SK-N-SH (cell line): ENCODE measurements at regions not wholly inside any gene's neighbourhood (a gene's known extent, or its start where the extent isn't known, plus 50 kb on each side); places are given as distances from the start of the nearest gene placed in this dataset.

ENCODE experiments used
- EP300 ChIP-seq, 2 experiments: IDR thresholded peaks; 2 replicates each; pipeline versions ENCODE4 v1.4.0 to v1.6.1; 2012; ENCODE audit warnings: borderline replicate concordance in 1 of 2, low read depth in 1 of 2, low read length in 1 of 2
- JUND ChIP-seq: IDR thresholded peaks from 2 replicates; pipeline ENCODE4 v1.4.0; 2012
- TF ChIP-seq, protein P1 (sequence below): fragments of 200-600 bp; sonication (generic); IDR thresholded peaks from 2 replicates; pipeline ENCODE4 v1.6.1; 2017; ENCODE audit warnings: antibody characterized with exemption, mild to moderate bottlenecking, moderate library complexity

DNA sequence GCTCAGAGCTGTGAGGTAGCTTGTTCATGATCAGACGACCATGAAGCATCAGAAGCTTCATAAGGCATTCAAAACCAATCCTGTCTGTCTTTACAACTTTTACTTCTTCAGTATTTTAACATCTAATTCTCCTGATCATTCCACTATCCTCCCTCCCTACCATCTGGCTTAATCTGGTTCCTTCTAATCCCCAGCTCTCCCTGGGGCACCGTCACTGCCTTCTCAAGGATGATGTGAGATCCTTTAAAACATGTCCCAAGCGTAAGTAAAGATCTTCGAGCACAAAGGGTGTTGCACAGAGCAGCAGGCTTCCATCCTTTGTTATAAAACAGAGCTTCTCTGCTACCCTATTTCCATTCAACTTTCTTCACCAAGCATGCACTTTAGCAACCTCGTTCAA is 362.7 kb upstream of the ARRDC4 start:
- TF ChIP-seq, protein P1, sequence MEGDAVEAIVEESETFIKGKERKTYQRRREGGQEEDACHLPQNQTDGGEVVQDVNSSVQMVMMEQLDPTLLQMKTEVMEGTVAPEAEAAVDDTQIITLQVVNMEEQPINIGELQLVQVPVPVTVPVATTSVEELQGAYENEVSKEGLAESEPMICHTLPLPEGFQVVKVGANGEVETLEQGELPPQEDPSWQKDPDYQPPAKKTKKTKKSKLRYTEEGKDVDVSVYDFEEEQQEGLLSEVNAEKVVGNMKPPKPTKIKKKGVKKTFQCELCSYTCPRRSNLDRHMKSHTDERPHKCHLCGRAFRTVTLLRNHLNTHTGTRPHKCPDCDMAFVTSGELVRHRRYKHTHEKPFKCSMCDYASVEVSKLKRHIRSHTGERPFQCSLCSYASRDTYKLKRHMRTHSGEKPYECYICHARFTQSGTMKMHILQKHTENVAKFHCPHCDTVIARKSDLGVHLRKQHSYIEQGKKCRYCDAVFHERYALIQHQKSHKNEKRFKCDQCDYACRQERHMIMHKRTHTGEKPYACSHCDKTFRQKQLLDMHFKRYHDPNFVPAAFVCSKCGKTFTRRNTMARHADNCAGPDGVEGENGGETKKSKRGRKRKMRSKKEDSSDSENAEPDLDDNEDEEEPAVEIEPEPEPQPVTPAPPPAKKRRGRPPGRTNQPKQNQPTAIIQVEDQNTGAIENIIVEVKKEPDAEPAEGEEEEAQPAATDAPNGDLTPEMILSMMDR: no peak
- TF ChIP-seq EP300 (IDR thresholded peaks at IDR 0.05; ENCODE audit: borderline replicate concordance in 1 of 2, low read depth in 1 of 2, low read length in 1 of 2) (no peak), JUND (no peak)
